IPS DF 4.7 (cell line): ENCODE measurements at regions not wholly inside any gene's neighbourhood (a gene's known extent, or its start where the extent isn't known, plus 50 kb on each side); places are given as distances from the start of the nearest gene placed in this dataset.
"Not testable (repeated sequence)": the region's sequence is repeated elsewhere in the genome, so short reads cannot be mapped to it uniquely, and the experiment has no call there.

Experiments
- DNase-seq: peaks from one replicate; pipeline ENCODE4 v3.0.0-alpha.2; 2013; ENCODE audit warnings: low spot score; ENCODE audit errors: extremely low read depth

GRCh38 chr4:24368801-24369200 is 215.6 kb downstream of the DHX15 start:
- DNase-seq: no peak

GRCh38 chr4:24364852-24365251 is 219.5 kb downstream of the DHX15 start:
- no peak for DNase-seq

- no peak for DNase-seq
These were observed 220.1 kb downstream of the DHX15 start for GRCh38 chr4:24364249-24364648.

- DNase-seq: no peak
These were observed 220.6 kb downstream of the DHX15 start for GRCh38 chr4:24363751-24364150.

- no peak for DNase-seq
These were observed 232.2 kb downstream of the DHX15 start for GRCh38 chr4:24352112-24352511.

- DNase-seq: not testable (repeated sequence)
These were observed 235.0 kb downstream of the DHX15 start for GRCh38 chr4:24349168-24349996.

- no peak for DNase-seq
These were observed 245.1 kb downstream of the DHX15 start for GRCh38 chr4:24339260-24339659.

GRCh38 chr4:24337451-24338190 is 246.7 kb downstream of the DHX15 start:
- no peak for DNase-seq

- no peak for DNase-seq
These were observed 248.7 kb downstream of the DHX15 start for GRCh38 chr4:24335616-24336015.

- no peak for DNase-seq
These were observed 249.4 kb downstream of the DHX15 start for GRCh38 chr4:24334906-24335305.

- no peak for DNase-seq
These were observed 253.8 kb downstream of the DHX15 start for GRCh38 chr4:24330573-24330972.

- DNase-seq: no peak
These were observed 254.2 kb downstream of the DHX15 start for GRCh38 chr4:24330172-24330571.

- DNase-seq: no peak
These were observed 255.6 kb downstream of the DHX15 start for GRCh38 chr4:24328711-24329110.

- DNase-seq: no peak
These were observed 256.0 kb downstream of the DHX15 start for GRCh38 chr4:24328310-24328709.

- no peak for DNase-seq
These were observed 261.4 kb downstream of the DHX15 start for GRCh38 chr4:24322995-24323394.

- DNase-seq: no peak
These were observed 261.8 kb downstream of the DHX15 start for GRCh38 chr4:24322511-24322910.

- DNase-seq: peak; percentile 71
These were observed 262.7 kb downstream of the DHX15 start for GRCh38 chr4:24321616-24322015.

GRCh38 chr4:24321131-24321530 is 263.2 kb downstream of the DHX15 start:
- no peak for DNase-seq

GRCh38 chr4:24319387-24319786 is 265.0 kb downstream of the DHX15 start:
- no peak for DNase-seq

- no peak for DNase-seq
These were observed 269.3 kb downstream of the DHX15 start for GRCh38 chr4:24315056-24315455.

- DNase-seq: no peak
These were observed 272.0 kb downstream of the DHX15 start for GRCh38 chr4:24312261-24312913.

- no peak for DNase-seq
These were observed 280.4 kb downstream of the DHX15 start for GRCh38 chr4:24303926-24304325.
